Suppressor macrophage (primary cell): ENCODE measurements at regions not wholly inside any gene's neighbourhood (a gene's known extent, or its start where the extent isn't known, plus 50 kb on each side); places are given as distances from the start of the nearest gene placed in this dataset.

ENCODE experiments used
- DNase-seq, 4 experiments: peaks; one replicate each; pipeline ENCODE4 v3.0.0-alpha.2; 2020 to 2022

DNA sequence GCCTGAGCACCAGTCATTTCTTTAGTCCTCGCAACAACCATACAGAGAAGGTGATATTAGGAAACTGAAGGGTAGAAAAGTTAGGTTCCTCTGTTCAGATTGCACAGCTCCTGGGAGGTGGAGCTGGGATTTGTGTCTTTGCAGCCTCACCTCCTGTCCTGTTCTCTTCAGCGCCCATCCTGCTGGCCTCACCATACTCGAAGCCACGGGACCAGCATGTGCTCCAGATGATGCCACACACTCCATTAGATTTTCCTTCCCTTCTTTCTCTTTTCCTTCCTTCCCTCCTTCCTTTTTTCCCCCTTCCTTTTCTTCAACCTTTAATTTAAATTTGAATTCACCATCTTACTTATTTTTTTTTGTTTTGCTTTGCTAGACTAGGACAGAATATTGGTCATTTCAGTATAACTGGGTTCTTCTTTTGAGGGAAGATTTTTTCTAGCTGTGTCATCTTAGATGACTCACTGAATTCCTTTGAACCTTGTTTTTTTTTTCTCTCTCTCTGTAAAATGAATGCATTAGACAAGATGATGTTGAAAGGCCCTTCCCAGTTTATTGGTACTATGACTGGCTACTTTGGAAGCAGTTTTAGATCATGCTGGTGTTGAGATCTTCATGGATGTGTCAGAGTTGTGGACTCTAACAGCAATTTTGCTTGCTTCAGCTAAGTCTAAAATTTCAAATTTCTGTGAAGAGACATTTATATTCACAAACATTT is 662.5 kb upstream of the TENM4 start:
- DNase-seq: no peak

DNA sequence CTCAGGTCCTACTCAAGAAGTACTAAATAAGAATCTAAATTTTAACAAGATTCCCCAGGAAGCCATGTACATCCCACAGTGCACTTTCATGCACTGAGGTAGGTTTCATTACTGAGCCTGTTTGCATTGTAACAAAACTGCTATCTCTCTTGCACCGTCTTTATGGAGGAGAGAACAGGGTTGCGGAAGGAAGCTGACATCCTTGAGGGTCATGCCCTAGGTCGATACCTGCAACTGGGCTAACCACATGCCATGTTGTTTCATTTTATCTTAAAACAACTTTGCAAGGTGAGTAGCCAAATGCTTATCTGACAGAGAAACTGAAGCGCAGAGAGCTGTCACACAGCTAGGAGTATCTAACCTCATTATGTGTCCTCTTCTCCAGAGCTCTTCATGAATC is 656.3 kb upstream of the TENM4 start:
- DNase-seq: no peak

DNA sequence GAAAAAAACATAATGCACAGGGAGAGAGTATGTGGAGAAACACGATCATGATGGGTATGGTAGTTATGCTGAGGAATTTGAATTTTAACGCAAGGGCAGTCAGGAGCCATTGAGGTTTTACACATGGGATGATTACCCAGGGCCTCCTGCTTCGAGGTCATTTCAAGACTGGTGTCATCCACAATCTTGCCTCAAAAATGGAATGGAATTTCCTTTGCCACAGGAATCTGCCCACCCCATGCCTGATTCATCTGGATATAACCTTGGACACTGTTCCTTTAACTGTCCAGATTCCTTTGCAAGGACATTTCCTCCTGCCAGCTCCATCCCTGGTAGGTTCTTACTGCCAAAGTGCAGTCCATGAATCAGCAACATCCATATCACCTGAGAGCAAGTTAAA is 655.9 kb upstream of the TENM4 start:
- no peak for DNase-seq

DNA sequence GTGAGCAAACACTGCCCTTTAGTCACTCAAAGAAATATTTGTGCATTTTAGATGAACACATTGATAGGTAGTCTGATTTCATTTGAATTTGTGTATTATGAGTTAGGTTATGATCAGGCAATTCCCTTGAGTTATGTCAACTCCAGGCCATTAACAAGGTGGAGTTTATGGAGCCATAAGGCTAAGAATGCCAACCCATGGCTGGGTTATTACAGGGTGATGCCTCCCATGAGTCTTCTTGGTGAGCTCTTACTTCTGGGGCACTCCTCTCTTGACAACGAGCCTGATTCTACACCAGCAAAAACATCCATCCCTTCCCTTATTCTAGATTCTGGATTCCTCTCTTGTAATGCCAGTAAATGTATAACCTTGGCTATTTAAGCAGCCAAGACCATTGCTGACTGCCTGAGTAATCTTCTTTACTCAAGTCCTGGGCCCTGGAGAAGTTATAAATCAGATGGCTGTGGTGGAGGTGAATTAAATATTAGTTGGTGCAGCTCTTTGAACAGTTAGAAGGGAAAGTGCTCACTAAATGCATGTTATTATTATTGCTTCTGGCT is 645.7 kb upstream of the TENM4 start:
- no peak for DNase-seq

DNA sequence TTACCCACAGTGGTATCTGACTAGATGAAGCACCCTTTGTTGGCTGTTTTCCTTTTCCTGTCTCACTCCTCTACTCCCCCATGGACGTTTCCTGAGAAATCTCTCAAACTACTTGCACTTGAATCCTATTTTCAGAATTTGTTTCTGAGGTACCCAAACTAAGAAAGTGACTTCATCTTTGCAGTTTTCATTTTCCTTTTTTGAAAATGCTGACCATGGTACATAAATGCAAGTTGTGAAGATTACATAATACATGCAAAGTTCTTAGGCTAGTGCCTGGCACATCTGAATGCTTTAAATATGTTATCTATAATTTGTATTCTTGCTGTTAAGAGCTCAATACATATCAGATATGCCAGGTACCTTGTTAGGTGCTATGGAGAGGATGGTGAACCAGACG is 644.7 kb upstream of the TENM4 start:
- no peak for DNase-seq

DNA sequence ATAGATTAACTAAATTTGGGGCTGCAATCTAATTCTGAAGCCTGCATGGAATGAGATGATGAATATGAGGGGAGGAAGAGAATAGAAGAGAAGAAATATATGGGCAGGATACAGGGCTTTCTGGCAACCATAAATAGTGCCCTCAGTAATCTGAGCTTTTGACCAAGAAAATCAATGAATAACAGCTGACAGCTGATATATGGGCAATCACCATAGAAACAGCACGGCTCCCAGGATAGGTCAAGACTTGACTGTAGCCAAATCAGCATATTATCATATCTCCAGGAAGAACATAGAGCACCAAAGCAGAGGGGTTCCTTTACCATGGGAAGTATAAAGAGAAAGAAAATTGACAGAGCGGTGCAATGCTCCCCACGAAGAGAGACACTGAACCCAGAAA is 643.8 kb upstream of the TENM4 start:
- no peak for DNase-seq

DNA sequence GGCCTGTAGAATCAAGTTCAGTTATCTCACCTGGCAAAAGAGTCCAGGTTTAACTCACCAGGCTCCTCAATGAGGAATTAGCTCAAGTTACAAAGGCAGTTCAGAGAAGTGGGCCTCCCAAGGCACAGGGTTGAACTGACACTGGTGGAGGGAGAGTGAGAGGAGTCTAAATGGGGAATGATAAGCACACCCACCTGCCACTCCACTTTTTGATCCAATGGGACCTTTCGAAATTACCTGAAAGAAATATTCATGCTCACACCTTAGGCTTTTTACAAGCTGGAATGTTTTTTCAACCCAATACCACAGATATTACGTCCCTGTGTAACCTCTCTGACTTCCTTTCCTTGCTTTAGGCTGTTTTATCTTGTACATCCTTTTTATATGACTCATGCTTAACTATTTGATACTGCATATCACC is 642.7 kb upstream of the TENM4 start:
- no peak for DNase-seq

DNA sequence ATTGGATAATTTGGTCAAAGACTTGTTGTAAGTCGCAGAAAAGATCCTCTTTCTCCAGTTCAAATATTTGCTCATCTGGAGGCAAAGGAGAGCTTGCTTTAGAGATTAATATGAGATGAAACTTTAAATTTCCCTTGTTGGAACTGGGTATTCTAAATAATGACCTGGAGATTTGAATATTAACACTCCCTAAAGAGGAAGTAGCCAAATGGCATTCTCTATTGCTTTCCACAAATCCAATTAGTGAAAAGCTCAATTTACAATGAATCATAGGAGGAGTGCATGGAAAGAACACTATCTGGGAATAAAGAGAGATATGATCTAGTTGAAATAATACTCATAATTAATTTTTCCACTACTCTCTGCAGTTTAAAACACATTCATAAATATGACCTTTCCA is 641.6 kb upstream of the TENM4 start:
- DNase-seq: no peak

DNA sequence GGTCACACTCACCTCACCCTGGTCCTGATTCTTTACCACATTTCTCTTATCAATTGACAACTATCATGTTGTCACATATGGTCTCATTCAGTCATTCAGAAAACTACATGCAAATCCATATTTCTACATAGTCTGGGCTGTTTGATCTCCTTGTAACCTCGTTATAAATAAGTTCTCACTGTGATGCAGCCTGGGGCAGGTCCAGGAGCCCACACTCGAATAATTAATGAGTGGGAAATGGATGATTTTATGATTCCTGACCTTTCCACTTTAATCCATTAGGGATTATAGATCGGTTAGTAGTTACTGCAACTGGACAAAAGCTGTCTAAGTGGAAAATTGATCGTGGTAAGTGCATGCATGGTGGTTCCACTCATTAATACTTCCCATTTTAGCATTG is 636.3 kb upstream of the TENM4 start:
- no peak for DNase-seq

DNA sequence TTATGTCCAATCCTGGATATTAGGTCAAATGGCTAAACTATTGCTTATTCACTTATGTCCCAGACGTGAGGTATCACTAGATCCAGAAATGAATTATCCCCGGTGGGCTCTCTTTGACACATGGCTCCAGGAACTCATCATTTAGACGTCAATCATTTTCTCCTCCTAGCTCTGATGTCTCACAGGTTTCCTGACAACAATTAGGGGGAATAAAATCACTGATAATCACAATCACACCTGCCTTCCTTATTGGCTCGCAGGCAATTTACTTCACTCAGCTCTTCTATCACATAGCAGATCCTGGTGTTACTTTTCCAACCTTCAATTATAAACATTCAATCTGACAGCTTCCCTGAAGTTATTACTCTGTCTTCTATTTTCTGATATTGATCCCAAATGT is 634.0 kb upstream of the TENM4 start:
- DNase-seq: no peak

DNA sequence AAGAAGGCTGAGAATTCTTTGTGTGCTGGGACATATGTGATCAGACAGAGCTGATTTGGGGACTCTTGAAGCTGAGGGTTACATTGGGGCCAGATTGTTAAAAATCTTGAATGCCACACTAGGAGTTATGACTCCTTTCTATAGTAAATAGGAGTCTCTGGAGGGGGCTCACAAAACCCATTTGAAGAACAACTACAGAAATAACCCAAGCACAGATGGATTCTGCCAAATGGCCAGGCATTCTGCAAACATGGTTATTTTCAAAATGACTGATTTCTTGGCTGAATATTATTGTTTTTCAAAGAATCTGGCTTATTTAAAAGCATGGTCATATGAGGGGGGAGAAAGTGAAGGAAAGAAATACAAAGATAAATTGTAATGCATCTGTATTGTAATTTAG is 625.5 kb upstream of the TENM4 start:
- DNase-seq: no peak

DNA sequence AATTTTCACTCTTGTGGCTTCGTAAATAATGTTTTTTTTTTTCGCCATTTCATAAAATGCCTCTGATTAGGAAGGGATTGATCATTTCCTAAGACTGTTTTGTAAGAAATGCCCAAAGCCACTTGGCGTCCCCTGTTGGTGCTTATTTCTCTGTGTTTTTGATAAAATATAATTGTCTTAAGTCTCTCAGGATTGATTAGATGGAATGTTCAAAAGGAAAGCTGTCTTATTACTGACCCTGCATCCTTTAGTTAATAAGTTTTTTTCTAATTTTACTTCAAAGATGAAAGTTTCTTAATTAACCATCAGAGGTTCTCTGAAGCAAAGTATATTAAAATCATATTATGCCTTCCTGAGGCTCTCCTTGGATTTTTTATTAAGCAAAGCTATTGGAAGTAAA is 624.3 kb upstream of the TENM4 start:
- no peak for DNase-seq

DNA sequence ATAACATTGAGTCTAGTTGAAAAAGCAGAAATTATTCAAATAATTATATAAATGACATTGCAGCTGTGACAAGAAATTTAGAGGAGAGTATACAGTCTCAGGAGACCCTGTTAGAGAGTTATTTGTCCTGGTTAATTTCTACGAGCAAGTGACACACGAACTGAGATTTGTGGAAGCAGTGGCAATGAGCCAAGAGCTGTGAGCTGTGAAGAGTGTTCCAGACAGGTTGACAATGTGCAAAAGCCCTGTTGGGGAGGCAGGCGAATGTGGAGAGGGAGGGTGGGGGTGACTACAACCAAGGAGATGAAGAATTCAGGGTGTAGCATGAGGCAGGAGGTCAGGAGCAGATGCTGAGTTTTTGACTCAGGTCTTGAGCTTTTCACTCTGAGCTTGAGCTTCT is 620.2 kb upstream of the TENM4 start:
- no peak for DNase-seq

DNA sequence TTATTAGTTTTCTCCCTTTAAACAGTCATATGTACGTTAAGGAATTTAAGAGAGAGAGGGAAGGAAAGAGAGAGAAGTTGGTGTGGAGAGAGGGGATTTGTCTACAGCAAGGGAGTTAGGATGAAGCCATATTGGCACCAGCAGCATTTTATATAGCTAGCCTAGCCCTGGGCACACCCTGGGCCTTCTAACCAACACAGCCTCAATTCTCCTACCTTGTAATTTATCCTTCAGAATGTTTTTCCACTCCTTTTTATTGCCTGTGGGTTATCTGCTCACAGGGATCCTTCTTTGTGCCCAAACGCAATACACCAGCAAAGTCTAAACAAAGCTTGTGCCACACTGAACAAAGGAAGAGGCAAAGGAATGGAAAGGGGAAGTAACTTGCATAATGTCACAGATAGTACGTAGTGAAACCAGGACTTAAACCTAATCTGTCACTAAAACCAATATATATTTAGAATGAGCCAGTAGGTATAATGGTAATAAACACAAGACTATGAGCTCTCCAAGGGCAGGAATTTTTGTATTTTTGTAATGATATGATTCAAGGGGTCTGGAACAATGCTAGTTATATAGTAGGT is 613.8 kb upstream of the TENM4 start:
- peak in 1 of 4 experiments; percentile 0 for DNase-seq

DNA sequence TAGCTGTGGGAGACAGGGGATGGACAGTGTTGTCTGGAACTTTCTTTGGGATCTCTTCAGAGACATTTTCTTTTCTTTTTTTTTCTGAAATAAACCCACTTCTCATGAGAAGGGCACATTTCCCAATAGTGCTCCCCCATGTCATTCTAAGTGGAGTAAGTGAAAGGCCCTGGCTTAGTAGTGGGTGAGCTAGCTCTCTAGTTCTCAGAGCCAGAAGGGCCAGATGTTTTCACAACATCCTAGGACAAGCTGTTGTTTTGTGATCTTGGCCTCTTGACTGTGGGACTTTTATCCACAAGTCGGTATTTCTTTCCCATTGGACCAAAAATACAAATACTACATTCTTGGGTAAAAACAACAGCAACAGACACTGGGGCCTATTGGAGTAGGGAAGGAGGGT is 607.7 kb upstream of the TENM4 start:
- DNase-seq: no peak

DNA sequence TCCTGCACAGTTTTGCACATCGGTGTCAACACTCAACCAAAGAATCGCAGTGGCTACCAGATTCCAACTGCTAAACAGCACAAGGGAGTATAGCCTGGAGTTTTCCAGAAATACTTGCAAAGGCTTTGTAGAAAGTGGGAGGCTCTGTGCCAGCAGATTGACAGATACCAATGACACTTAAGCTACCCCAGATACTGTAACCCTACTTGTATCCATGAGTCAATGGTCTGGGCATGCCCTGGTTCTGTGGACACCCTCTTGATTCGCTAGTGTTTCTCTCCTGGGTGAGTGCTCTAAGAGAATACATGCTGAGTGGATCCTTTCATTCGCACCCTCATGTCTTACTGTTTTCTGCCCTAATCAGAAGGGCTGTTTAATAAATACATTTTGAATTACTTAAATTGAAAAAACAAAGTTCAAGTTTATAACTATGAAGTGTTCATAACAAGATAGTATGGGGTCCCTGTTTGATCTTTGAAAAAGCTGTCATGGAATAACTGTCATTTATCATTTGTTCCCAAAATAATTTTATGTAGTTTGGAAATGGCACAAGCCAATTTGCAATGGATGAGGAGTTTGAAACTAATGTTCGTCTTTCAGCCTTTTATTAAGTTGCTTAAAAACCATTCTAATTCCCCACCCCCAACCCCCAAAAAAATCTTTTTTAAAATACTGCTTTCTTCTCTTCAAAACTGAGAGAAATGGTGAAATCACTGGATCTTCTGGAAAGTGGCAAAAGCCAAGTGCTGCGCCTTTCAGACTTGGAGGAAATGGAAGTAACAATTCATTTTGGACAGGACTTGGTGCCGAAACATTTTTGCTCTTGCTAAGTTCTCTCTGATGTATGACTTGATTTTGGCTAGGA is 600.5 kb upstream of the TENM4 start:
- no peak for DNase-seq

DNA sequence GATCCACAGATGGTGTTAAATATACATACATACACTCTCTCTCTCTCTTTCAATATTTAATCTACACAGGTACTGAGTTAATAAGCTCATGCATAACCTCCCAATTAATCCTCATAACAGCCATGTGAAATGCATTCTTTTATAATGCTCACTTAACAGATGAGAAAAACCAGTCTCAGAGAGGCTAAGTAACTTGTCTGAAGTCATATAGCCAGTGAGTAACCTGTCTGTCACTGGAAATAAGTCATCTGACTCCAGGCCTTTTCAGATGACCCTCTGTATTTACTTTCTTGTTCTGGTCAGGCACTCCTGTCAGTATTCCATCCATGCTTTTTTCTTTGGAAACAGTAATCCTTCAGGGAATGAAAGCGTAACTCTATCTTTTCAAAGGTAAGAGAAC is 594.0 kb upstream of the TENM4 start:
- DNase-seq: no peak

DNA sequence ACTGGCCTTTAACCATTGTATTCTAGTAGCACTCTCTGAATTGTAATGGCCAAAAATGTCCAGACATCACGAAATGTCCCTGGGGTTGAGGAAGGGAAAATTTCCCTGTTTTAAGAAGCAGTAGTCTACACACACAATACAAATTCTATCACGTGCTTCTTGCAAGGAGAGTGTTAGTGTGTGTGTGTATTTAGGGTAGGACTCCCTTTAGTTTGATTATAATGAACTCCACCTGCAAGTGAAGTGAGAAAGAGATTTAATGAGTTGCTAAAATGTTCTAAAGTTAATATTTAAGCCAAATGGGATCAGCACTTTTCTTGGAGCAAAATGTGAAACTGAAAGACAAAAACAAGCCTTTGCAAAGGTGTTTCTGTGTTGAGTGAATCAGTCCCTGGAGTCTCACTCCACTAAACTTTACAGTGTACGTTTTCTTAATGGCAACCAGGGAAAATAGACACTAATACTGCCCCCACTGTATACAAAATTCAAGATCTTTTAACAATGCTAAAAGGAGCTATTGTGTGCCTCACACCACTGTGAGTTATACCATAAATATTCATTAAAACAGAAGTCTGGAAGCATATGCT is 590.3 kb upstream of the TENM4 start:
- DNase-seq: no peak

DNA sequence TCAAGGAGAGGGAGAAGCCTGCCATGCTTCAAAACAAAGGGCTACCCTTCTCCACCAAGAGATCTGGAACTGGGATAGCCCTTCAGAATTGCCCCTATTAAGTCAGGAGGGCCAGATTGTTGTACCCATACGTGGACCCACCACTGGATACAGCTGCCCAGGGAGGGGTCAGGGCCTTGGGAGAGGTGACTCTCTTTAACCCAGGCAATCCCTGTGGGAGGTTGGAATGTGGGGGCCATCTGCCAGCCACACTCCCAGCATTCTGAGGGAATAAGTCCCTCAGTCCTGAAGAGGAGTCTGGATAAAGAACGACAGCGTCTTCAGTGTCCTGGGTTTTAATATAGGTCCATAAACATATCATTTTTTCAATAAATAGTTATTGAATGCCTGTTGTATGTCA is 588.2 kb upstream of the TENM4 start:
- DNase-seq: no peak

DNA sequence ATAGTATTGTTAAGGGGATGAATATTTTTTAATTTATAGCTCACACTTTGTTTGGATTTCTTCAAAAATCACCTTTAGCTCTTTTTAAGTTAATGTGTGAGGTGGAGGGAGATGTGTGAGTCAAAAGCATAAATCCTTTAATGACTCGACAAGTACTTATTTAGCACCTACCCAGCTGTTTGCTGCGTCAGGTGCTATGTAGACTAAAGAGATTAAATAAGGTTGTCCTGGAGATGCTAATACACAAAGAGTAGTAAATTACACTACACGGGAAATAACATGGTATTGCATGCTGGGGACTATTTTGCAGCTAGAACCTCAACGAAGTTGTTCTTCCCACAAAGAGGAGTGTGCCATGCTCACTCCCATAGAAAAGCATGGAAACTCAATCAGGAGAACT is 583.3 kb upstream of the TENM4 start:
- DNase-seq: no peak

DNA sequence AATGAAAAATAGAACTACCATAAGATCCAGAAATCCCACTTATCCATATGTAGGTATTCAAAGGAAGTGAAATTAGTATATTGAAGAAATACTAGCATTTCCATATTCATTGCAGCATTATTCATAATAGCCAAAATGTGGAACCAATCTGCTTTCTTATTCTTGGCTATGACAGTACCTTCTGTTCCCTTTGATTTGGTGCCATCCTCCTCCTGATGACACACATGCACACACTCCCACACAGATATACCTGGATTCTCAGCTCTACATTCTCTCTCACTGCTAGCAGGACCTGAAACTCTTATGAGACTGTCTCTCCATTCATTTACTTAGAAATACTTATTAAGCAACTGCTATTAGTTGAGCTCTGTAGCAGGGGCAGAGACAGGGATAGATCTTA is 582.6 kb upstream of the TENM4 start:
- DNase-seq: no peak

DNA sequence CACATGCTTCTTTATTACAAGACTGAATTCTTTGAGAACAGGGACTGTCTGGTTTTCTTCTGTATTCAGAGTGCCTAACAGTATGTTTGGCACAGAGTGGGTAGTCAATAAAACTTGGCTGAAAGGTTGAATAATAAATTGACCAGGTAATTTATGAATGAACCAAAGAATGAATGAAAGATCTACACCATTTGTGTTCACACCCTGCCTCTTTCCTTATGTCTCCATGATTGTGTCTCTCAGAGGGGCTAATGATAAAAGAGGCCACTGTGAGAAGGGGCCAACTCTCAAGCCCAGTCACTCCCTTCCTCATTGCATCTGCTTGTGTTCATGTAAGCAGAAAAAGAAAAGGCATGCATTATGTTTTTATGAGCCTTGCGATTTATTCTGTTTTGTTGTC is 569.7 kb upstream of the TENM4 start:
- no peak for DNase-seq

DNA sequence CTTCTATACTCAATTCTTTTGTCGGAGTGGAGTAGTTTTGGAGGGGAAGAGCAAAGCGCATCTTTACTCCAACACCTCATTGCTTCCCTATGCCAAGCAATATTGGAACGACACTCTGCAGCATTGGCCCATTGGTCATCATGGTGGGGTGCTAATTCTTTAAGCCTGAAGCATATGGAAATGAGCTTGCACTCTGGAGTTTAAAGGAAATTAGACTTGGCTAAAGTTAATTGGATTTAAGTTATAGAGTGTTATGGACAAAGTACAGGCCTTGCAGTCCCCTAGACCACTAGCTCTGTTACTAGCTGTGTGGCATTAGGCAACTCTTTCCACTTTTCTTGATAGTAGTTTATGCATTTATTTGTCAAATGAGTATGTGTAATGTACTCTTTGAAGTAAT is 568.3 kb upstream of the TENM4 start:
- DNase-seq: no peak
